Subcutaneous abdominal adipose tissue (tissue), 5 donors: ENCODE measurements at regions not wholly inside any gene's neighbourhood (a gene's known extent, or its start where the extent isn't known, plus 50 kb on each side); places are given as distances from the start of the nearest gene placed in this dataset.
"Not testable (repeated sequence)": the region's sequence is repeated elsewhere in the genome, so short reads cannot be mapped to it uniquely, and the experiment has no call there.

Source experiments
- H3K27ac ChIP-seq: one replicate; pipeline ENCODE4 v1.7.0; 2013; ENCODE audit warnings: low read depth, mild to moderate bottlenecking, inconsistent platforms, low read length, moderate library complexity
- H3K27me3 ChIP-seq, 5 donors: one replicate each; pipeline ENCODE4 v1.7.0; 2013; ENCODE audit warnings: low read length in 5 of 5, inconsistent platforms in 1 of 5; ENCODE audit not compliant: control insufficient read depth in 5 of 5, insufficient read depth in 4 of 5
- H3K36me3 ChIP-seq, 5 donors: one replicate each; pipeline ENCODE4 v1.7.0; 2013; ENCODE audit warnings: low read length in 5 of 5; ENCODE audit not compliant: control insufficient read depth in 5 of 5, insufficient read depth in 5 of 5
- H3K4me1 ChIP-seq, 5 donors: one replicate each; pipeline ENCODE4 v1.7.0; 2013; ENCODE audit warnings: low read length in 5 of 5, mild to moderate bottlenecking in 3 of 5, moderate library complexity in 1 of 5; ENCODE audit not compliant: control insufficient read depth in 5 of 5, insufficient read depth in 5 of 5
- H3K4me3 ChIP-seq, 5 donors: one replicate each; pipeline ENCODE4 v1.7.0; 2013; ENCODE audit warnings: low read length in 5 of 5, low read depth in 1 of 5
- H3K9ac ChIP-seq, 5 donors: one replicate each; pipeline ENCODE4 v1.7.0; 2013; ENCODE audit warnings: low read length in 5 of 5, mild to moderate bottlenecking in 4 of 5, moderate library complexity in 3 of 5
- H3K9me3 ChIP-seq, 5 donors: one replicate each; pipeline ENCODE4 v1.7.0; 2013; ENCODE audit warnings: low read length in 5 of 5; ENCODE audit not compliant: control insufficient read depth in 5 of 5
- donor health status: healthy.
- donor health status: healthy.
- donor health status: healthy.
- donor health status: healthy.
- donor health status: healthy.

GRCh38 chr6:14897831-14898230 is 348.0 kb upstream of the JARID2 start:
- Histone ChIP-seq H3K27me3 (no peaks in the 10 kb centered on the region), H3K9ac (no peak overlapping the region), H3K4me3 (no peak overlapping the region), H3K27ac (no peak overlapping the region), H3K4me1 (no peaks in the 10 kb centered on the region), H3K9me3 (no peaks in the 10 kb centered on the region), H3K36me3 (no peaks in the 10 kb centered on the region)

GRCh38 chr6:14899441-14899840 is 346.4 kb upstream of the JARID2 start:
- H3K9me3 ChIP-seq, H3K9ac ChIP-seq, H3K4me3 ChIP-seq, H3K4me1 ChIP-seq, H3K27me3 ChIP-seq, H3K36me3 ChIP-seq, H3K27ac ChIP-seq: not testable (repeated sequence)

DNA sequence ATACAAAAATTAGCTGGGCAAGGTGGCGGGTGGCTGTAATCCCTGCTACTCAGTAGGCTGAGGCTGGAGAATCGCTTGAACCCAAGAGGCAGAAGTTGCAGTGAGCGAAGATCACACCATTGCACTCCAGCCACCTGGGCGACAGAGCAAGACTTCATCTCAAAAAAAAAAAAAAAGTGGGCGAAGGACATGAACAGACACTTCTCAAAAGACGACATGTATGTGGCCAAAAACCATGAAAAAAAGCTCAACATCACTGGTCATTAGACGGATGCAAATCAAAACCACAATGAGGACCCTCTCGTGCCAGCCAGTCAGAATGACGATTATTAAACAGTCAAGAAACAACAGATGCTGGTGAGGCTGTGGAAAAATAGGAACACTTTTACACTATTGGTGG is 344.9 kb upstream of the JARID2 start:
- H3K4me3 ChIP-seq = no peak overlapping the region
- H3K36me3 ChIP-seq = no peaks in the 10 kb centered on the region
- H3K4me1 ChIP-seq = no peaks in the 10 kb centered on the region
- no peaks in the 10 kb centered on the region for H3K9me3 ChIP-seq
- no peak overlapping the region for H3K27ac ChIP-seq
- no peak overlapping the region for H3K9ac ChIP-seq
- no peaks in the 10 kb centered on the region for H3K27me3 ChIP-seq

- no peak overlapping the region for H3K4me3 ChIP-seq
- no peaks in the 10 kb centered on the region for H3K4me1 ChIP-seq
- H3K27ac ChIP-seq = no peak overlapping the region
- no peaks in the 10 kb centered on the region for H3K9me3 ChIP-seq
- no peaks in the 10 kb centered on the region for H3K27me3 ChIP-seq
- no peak overlapping the region for H3K9ac ChIP-seq
- H3K36me3 ChIP-seq = no peaks in the 10 kb centered on the region
Measured at GRCh38 chr6:14903176-14904038, 342.5 kb upstream of the JARID2 start.

DNA sequence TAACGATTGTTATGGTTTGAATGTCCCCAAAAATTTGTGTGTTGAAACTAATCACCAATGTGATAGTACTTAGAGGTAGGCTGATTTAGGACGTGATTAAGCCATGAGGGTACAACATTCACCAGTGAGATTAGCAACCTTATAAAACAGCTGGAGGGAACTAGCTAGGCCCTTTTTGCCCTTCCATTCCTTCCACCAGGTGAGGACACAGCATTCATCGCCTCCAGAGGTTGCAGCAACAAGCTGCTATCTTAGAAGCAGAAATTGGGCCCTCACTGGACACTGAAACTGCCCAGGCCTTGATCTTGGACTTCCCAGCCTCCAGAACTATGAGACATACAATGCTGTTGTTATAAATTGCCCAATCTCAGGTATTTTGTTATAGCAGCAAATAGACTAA is 340.7 kb upstream of the JARID2 start:
- Histone ChIP-seq H3K9ac (no peak overlapping the region), H3K4me3 (no peak overlapping the region), H3K4me1 (peaks cover 0 to 2% (median 0%) of the 10 kb centered on the region in 5 donors), H3K27ac (no peak overlapping the region), H3K9me3 (no peaks in the 10 kb centered on the region), H3K27me3 (no peaks in the 10 kb centered on the region), H3K36me3 (no peaks in the 10 kb centered on the region)

DNA sequence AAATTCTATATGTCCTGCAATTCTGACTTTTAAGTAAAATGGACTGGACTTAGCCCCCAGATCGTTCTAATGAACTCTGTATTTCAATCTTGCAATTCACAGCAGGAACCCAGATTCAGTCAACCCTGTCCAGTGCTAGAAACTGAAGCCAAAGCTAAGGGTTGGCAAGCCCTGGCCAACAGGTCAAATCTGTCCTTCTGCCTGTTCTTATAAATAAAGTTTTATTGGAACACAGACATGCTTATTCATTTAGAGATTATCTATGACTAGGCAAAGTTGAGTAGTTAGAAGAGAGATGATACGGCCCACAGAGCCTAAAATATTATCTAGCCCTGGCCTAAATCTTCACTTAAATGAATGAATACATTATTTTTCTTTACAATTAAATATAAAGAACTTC is 339.2 kb upstream of the JARID2 start:
- H3K9ac ChIP-seq = no peak overlapping the region

GRCh38 chr6:14910692-14911547 is 334.9 kb upstream of the JARID2 start:
- Histone ChIP-seq H3K4me1 (peaks cover 0 to 18% (median 0%) of the 10 kb centered on the region in 5 donors), H3K27me3 (no peaks in the 10 kb centered on the region), H3K9me3 (no peaks in the 10 kb centered on the region), H3K4me3 (no peak overlapping the region), H3K27ac (no peak overlapping the region), H3K9ac (no peak overlapping the region), H3K36me3 (no peaks in the 10 kb centered on the region)

More for the DNA sequence above, 339.2 kb upstream of the JARID2 start:
- no peaks in the 10 kb centered on the region for H3K36me3 ChIP-seq
- peaks cover 0 to 9% (median 0%) of the 10 kb centered on the region in 5 donors for H3K4me1 ChIP-seq
- H3K9me3 ChIP-seq = no peaks in the 10 kb centered on the region
- H3K4me3 ChIP-seq = no peak overlapping the region
- no peak overlapping the region for H3K27ac ChIP-seq
- H3K27me3 ChIP-seq = no peaks in the 10 kb centered on the region

GRCh38 chr6:14912226-14912625 is 333.6 kb upstream of the JARID2 start:
- no peak overlapping the region for H3K9ac ChIP-seq
- no peak overlapping the region for H3K27ac ChIP-seq
- no peaks in the 10 kb centered on the region for H3K27me3 ChIP-seq
- no peak overlapping the region for H3K4me3 ChIP-seq
- no peaks in the 10 kb centered on the region for H3K9me3 ChIP-seq
- H3K4me1 ChIP-seq = peaks cover 0 to 18% (median 0%) of the 10 kb centered on the region in 5 donors
- H3K36me3 ChIP-seq = no peaks in the 10 kb centered on the region

DNA sequence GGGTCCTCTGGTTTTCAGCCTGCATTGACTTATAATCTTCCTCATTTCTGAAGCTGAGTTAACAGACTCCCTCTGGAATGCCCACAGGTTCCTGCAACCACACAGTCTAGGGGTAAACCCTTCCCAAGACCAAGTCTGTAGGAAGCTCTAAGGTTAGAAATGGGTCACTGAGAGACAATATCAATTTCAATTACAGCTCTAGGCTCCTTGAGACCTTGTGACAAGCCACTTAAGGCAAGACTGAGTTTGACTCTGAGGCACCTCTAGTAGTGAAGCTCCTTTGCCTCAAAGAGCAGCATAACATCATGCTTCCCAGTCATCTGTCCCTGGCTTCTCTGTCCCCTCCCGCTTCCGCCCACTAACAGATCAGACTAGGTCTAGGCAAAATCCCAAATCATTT is 333.2 kb upstream of the JARID2 start:
- Histone ChIP-seq H3K27ac (no peak overlapping the region), H3K9me3 (no peaks in the 10 kb centered on the region), H3K9ac (no peak overlapping the region), H3K4me3 (no peak overlapping the region), H3K4me1 (peaks cover 0 to 18% (median 0%) of the 10 kb centered on the region in 5 donors), H3K27me3 (no peaks in the 10 kb centered on the region), H3K36me3 (no peaks in the 10 kb centered on the region)

- H3K4me3 ChIP-seq = no peak overlapping the region
- H3K9me3 ChIP-seq = no peaks in the 10 kb centered on the region
- H3K27me3 ChIP-seq = no peaks in the 10 kb centered on the region
- no peak overlapping the region for H3K9ac ChIP-seq
- no peak overlapping the region for H3K27ac ChIP-seq
- H3K4me1 ChIP-seq = peaks cover 0 to 18% (median 0%) of the 10 kb centered on the region in 5 donors
- no peaks in the 10 kb centered on the region for H3K36me3 ChIP-seq
Measured at GRCh38 chr6:14913931-14914330, 331.9 kb upstream of the JARID2 start.
